Renal cortex interstitium (tissue), 11 donors: ENCODE measurements at regions not wholly inside any gene's neighbourhood (a gene's known extent, or its start where the extent isn't known, plus 50 kb on each side); places are given as distances from the start of the nearest gene placed in this dataset.
"Not testable (repeated sequence)": the region's sequence is repeated elsewhere in the genome, so short reads cannot be mapped to it uniquely, and the experiment has no call there.

Source experiments
- DNase-seq, 11 donors: peaks; one replicate each; pipeline ENCODE4 v3.0.0-alpha.2; 2013; ENCODE audit warnings: low read depth in 9 of 11, low spot score in 4 of 11; ENCODE audit errors: extremely low read depth in 1 of 11

DNA sequence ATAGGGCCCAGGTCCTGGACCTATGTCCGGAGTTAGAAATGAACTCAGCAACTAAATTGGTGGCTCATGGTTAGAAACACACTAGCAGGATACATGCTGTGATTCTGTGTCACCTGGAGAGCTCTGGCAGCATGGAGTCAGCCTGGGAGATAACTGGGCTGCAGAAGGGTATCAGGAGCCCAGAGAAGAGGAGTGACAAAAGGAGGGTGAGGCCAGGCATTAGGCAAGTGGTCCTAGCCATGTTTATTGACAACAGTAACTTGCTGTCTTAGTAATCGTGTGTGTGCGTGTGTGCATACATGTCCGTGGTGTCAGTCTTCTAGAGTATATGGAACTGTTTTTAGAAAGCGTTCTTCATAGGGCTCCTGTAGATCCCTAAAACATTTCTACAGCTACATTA lies 157.5 kb upstream of the PHYHIPL start:
- no peak for DNase-seq

GRCh38 chr10:59019603-59020002 lies 156.8 kb upstream of the PHYHIPL start:
- no peak for DNase-seq

- DNase-seq, result no peak
Observed at GRCh38 chr10:59020502-59020901, 155.9 kb upstream of the PHYHIPL start.

DNA sequence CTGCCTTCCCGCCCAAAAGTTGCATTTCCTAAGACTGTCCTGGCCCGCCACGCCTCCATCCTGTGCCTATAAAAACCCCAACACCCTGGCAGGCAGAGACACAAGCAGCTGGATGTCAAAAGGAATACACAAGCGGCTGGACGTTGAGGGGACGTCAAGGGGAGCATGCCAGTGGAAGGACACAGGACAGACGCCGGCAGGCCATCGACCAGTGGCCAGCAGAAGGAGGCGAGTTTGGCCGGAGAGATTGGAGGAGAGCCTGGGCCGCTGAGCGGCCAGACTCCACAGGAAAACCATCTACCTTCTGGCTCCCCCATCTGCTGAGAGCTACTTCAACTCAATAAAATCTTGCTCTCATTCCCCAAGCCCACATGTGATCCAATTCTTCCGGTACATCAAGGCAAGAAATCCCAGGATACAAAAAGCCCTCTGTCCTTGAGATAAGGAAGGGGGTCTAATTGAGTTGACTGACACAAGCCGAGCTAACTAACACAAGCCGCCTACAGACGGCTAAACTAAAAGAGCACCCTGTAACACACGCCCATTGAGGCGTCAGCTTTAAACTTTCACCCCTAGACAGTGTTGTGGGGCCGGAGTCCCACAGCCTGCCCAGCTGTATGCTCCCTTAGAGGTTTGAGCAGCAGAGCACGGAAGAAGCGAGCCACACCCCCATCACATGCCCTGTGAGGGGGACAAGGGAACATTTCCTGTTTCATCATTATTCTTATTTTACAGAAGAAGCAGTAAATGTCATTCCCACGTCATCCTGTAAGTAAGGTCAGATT lies 150.3 kb upstream of the PHYHIPL start:
- DNase-seq, result no peak

- DNase-seq, result no peak
Observed at GRCh38 chr10:59027975-59028655, 148.3 kb upstream of the PHYHIPL start.

DNA sequence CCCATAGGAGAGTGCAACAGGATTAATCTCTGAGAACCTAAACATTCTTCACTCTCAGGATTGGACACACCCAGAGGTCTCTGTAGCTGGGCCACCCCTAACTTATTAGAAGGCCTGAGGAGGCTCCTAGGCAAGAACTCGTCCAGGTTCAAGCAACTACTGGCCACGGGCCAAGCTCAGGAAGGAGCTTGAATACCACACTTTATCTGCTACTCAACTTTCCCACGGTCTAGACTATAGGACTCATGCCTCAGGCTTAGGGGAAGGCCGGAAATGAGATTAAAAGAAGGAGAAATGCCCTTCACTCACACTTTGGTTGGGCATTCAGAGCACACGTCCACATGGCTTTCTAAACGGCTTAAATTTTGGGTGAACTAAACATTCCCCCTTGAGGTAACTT lies 142.8 kb upstream of the PHYHIPL start:
- no peak for DNase-seq

DNA sequence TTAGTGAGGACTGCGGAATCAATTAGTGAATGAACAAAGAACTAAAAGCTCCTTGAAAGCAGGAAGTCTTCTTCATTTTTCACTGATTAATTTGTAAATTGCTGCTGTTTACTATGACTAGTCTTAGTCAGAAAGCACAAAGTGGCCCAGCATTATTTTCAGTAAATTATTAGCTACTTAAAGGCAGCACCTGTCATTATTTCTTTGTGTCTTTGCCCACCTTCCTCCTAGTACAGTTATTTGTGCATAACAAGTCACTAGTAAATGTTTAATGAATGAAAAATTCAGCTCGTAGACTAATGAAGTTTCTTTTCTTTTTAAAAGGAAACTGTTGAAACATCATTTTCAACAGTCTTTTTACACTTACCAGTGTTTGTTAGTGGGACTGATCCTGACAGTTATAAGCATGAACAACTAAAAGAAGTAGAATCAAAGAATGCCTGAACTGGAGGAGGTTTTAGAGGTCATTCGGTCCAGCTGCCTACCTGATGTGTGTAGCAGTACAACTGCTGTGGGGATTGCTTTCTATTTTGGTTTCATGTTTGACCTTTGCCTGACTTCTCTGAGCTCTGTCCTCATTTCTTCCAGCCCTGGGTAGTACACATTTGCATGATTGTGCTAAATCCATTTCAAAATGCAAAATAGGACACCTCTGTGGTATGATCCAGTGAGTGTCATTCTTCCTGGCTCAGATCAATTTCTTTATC lies 140.0 kb upstream of the PHYHIPL start:
- no peak for DNase-seq

DNA sequence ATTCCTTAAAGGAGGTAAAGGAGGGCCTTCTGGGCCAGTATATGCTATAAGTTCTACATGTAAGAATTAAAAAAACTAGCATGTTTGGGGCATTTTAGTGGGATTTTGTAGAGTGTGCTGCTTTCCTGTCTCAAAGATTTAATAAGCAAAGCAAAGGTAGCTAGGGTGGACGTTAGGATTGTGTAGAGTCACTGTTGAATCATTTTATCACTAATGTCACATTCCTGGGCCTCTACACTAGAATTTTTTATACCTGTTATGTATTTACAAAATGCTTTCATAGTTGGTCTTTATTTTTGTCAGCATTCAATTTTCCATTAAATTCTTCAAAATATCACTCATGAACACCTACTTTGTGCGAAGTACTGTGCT lies 139.4 kb upstream of the PHYHIPL start:
- no peak for DNase-seq

DNA sequence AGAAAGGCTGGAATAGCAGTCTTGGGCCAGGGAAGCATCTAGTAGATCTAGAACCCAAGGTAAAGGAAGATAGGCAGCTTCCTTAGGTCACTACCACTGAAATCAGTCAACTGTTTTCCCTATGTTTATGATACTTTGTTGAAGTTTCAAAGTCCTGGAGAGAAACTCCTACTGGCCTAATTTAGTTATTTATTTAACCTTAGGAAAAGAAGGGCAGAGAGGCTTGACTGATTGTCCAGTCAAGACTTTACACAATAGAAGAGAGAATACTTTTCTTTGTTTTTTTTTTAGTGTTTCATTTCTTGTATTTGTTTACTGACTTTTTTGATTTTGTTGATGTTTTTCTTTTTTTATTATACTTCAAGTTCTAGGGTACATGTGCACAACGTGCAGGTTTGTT lies 138.9 kb upstream of the PHYHIPL start:
- no peak for DNase-seq

DNA sequence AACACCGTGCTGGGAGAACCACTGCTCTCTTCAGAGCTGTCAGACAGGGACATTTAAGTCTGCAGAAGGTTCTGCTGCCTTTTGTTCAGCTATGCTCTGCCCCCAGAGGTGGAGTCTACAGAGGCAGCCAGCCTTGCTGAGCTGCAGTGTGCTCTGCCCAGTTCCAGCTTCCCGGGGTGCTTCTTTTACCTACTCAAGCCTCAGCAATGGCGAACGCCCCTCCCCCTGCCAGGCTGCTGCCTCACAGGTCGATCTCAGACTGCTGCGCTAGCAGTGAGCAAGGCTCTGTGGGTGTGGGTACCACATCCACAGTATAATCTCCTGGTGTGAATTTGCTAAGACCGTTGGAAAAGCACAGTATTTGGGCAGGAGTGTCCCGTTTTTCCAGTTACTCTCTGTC lies 133.1 kb upstream of the PHYHIPL start:
- not testable (repeated sequence) for DNase-seq

DNA sequence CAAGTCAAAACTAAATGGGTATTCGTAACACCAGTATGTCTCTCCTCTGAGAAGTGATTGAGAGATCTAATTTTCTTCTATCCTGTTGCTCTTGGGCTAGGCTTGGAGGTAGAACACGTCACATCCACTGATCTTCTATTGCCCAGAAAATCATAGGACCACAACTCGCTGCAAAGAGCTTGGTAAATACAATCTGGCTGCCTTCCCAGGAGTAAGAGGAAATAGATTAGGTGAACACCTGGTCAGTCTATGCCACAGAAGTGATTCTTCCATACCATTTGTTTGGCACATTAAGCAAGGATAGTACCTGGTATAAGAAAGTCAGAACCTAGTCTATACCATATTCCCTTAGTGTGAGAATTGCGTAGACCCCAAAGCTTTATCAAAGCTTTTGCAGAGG lies 129.3 kb upstream of the PHYHIPL start:
- no peak for DNase-seq

GRCh38 chr10:59047957-59048618 lies 128.4 kb upstream of the PHYHIPL start:
- no peak for DNase-seq

DNA sequence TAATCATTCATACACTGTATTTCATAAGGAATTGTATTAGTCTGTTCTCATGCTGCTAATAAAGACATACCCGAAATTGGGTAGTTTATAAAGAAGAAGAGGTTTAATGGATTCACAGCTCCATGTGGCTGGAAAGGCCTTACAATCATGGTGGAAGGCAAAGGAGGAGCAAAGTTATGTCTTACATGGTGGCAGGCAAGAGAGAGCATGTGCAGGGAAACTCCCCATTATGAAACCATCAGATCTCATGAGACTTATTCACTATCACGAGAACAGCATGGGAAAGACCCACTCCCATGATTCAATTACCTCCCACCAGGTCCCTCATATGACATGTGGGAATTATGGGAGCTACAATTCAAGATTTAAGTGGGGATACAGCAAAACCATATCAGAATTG lies 122.9 kb upstream of the PHYHIPL start:
- not testable (repeated sequence) for DNase-seq

GRCh38 chr10:59055045-59055444 lies 121.4 kb upstream of the PHYHIPL start:
- no peak for DNase-seq

GRCh38 chr10:59057345-59057744 lies 119.1 kb upstream of the PHYHIPL start:
- DNase-seq, result no peak

GRCh38 chr10:59060852-59061251 lies 115.6 kb upstream of the PHYHIPL start:
- no peak for DNase-seq

- DNase-seq, result no peak
Observed at GRCh38 chr10:59063491-59063890, 113.0 kb upstream of the PHYHIPL start.

DNA sequence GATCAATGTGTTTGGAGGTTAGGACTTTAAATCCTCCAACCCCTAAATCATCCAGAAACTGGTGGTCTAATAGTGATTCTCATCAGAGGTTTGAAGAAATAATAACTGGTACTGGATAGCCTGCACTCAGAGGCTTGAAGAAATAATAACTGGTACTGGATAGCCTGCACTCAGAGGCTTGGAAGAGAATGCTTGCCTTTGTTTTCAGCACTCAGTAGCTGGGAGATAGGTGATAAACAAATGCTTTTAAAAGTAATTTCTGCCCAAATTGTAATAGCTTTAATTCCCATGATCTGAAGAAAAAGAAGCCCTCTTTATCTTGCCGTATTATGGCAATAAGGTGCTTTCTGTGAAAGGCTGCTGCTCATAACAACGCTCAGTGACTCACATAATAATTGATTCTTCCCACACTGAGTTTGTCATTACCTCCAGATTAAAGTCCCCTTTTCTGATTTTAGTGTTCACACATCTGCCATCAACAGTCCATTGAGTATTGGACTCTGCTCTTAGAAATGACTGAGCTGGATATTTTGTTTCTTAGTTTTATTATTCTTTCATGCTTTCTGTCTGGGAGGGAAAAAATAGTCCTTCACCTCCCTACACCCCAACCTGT lies 112.3 kb upstream of the PHYHIPL start:
- no peak for DNase-seq

- DNase-seq, result no peak
Observed at GRCh38 chr10:59064759-59065539, 111.5 kb upstream of the PHYHIPL start.
